ENCODE measurements at regions not wholly inside any gene's neighbourhood (a gene's known extent, or its start where the extent isn't known, plus 50 kb on each side); places are given as distances from the start of the nearest gene placed in this dataset.

GRCh38 chr4:162837679-162838078 lies 329.0 kb downstream of the NAF1 start:
- no peaks in the 10 kb centered on the region for H3K36me3 ChIP-seq (ENCODE audit: control insufficient read depth in 2 of 4, insufficient read depth in 4 of 4, low read length in 3 of 4)
- H2BK120ac ChIP-seq (replicated peaks; ENCODE audit: low read depth, low read length) = no peak overlapping the region
- H3K18ac ChIP-seq (ENCODE audit: extremely low read depth, low read length) = no peak overlapping the region
- WGBS, 2 experiments (ENCODE audit: extremely low coverage in 1 of 2, insufficient coverage in 1 of 2, insufficient read length in 1 of 2, insufficient replicate concordance in 2 of 2, low coverage in 1 of 2, low lambda C conversion rate in 2 of 2, missing lambda C conversion rate in 1 of 2) = 88% methylated on average over 1 of the region's 1 CpG; no CpG with 5 or more reads in 1 of the 2 experiments
- H3K4me3 ChIP-seq (ENCODE audit: extremely low read depth in 1 of 4, insufficient read depth in 2 of 4, low read depth in 3 of 4, low read length in 4 of 4) = no peak overlapping the region
- H4K20me1 ChIP-seq (replicated peaks in 1 of 2; ENCODE audit: control insufficient read depth in 1 of 2, insufficient read depth in 2 of 2, low read length in 2 of 2) = no peaks in the 10 kb centered on the region
- H3K23me2 ChIP-seq (ENCODE audit: low read depth, low read length) = no peaks in the 10 kb centered on the region
- H2BK15ac ChIP-seq (ENCODE audit: low read length) = no peak overlapping the region
- H3K23ac ChIP-seq (ENCODE audit: insufficient read length) = no peak overlapping the region
- H2BK12ac ChIP-seq (ENCODE audit: low read depth, low read length) = no peak overlapping the region
- H2AFZ ChIP-seq (ENCODE audit: low read length) = no peak overlapping the region
- no peak overlapping the region for H3K56ac ChIP-seq (replicated peaks; ENCODE audit: insufficient read length, low read depth, low read length)
- no peak for FAIRE-seq
- H2BK20ac ChIP-seq (ENCODE audit: low read length) = no peak overlapping the region
- CTCF ChIA-PET (ENCODE audit: partially characterized antibody) = interaction anchor here (0.7 to 2.5 kb wide), 2 partner anchors 20 to 200 kb away, joined by 4 to 8 read pairs; no protein-coding TSS in a partner anchor
- no peak overlapping the region for H3K4me2 ChIP-seq (ENCODE audit: insufficient read depth in 1 of 2, low read depth in 2 of 2, low read length in 2 of 2)
- H4K91ac ChIP-seq (replicated peaks; ENCODE audit: insufficient read length, low read length) = no peak overlapping the region
- H3K79me2 ChIP-seq (ENCODE audit: control insufficient read depth in 1 of 2, insufficient read depth in 2 of 2, low read length in 2 of 2) = no peaks in the 10 kb centered on the region
- H3K4ac ChIP-seq (replicated peaks; ENCODE audit: insufficient read length, low read depth, low read length) = no peak overlapping the region
- H3K79me1 ChIP-seq (ENCODE audit: low read depth, low read length) = no peaks in the 10 kb centered on the region
- H3K27ac ChIP-seq (ENCODE audit: low read depth, low read length) = no peak overlapping the region
- H4K5ac ChIP-seq (ENCODE audit: insufficient read length, low read depth, low read length) = no peak overlapping the region
- no peak overlapping the region for H2AK5ac ChIP-seq (ENCODE audit: low read depth, low read length)
- H3K9ac ChIP-seq (replicated peaks in 1 of 4; ENCODE audit: extremely low read depth in 1 of 4, low read depth in 3 of 4, low read length in 3 of 4) = no peak overlapping the region
- H3K4me1 ChIP-seq (replicated peaks in 1 of 4; ENCODE audit: control insufficient read depth in 3 of 4, insufficient read depth in 4 of 4, low read length in 3 of 4) = no peaks in the 10 kb centered on the region
- no peak overlapping the region for H4K8ac ChIP-seq (ENCODE audit: extremely low read depth, insufficient read depth, low read length)
- no peak for DNase-seq (ENCODE audit: low read depth in 1 of 2, low spot score in 2 of 2)
- H3K9me3 ChIP-seq (ENCODE audit: insufficient read depth in 2 of 2, low read depth in 1 of 2, low read length in 1 of 2) = no peaks in the 10 kb centered on the region
- no peak overlapping the region for H2BK5ac ChIP-seq (ENCODE audit: low read depth, low read length)
- POLR2A ChIA-PET (ENCODE audit: partially characterized antibody) = no interaction called here
- no peak overlapping the region for H3K14ac ChIP-seq (ENCODE audit: insufficient read length)
- no peaks in the 10 kb centered on the region for H3K27me3 ChIP-seq (replicated peaks in 1 of 4; ENCODE audit: control insufficient read depth in 3 of 4, extremely low read depth in 1 of 4, insufficient read depth in 3 of 4, low read length in 3 of 4)
- TF ChIP-seq BACH1 (IDR thresholded peaks at IDR 0.05; ENCODE audit: low read length) = no peak
- TF ChIP-seq ZNF274 (IDR thresholded peaks at IDR 0.05; ENCODE audit: borderline replicate concordance, extremely low read depth, low read length) = no peak
- TF ChIP-seq KDM4A (IDR thresholded peaks at IDR 0.05; ENCODE audit: low read depth, low read length, severe bottlenecking) = no peak
- no peak for TF ChIP-seq CHD2 (IDR thresholded peaks at IDR 0.05; ENCODE audit: low read length)
- TF ChIP-seq TAF7 (optimal IDR thresholded peaks at IDR 0.05; ENCODE audit: borderline replicate concordance, low read depth, low read length) = no peak

Data from H1 (cell line).